ENCODE measurements at regions not wholly inside any gene's neighbourhood (a gene's known extent, or its start where the extent isn't known, plus 50 kb on each side); places are given as distances from the start of the nearest gene placed in this dataset.
"Not testable (repeated sequence)": the region's sequence is repeated elsewhere in the genome, so short reads cannot be mapped to it uniquely, and the experiment has no call there.

DNA sequence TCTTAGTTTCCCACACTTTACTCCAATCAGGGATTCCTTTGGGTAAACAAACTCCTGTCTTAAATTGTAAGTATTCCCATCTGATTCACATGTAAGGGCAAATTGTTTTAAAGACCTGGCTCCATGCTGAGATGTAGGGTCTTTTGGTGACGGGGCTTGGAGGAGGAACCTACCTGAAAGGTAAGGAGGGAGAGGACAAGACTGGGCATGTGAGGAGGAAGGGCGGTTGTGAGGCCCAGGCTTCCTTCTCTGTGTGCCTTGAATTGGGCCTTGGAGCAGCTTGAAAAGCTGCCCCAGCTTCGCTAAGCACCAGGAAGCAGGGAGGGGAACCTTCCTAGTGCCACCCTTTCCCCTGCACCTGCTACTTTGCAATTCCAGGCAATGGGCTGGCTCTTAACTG lies 86.8 kb downstream of the C9orf152 start:
- DNase-seq (ENCODE audit: low read depth, low spot score): no peak

DNA sequence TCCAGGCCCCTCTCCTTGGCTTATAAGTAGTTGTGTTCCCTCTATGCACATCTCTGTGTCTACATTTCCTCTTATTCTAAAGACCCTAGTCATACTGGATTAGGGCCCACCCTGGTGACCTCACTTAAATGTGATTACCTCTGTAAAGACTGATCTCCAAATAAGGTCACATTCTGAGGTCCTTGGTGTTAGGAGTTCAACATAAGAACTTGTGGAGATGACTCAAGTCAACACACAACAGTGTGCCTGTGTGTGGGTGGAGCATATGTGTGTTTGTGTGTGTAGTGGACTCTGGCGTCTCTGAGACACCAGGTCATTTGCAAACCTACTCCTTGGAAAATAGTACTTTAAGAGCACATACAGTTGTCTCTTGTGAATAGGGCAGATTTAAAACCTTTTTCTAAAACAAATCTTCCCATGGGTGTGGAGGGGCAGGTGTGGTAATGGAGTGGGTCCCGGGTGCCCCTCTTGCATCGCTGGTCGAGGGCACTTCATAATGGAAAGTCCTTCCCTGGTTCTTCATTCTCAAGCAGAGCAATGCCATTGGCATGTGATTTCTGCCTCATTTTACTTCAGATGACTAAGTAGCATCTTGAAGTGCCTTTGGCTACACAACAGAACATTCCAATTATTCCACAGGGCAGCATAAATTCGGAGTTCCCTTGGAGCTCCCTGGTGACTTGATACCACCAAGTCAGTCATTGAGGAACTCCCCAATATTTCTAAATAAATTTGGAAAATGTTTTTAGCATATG lies 84.4 kb downstream of the C9orf152 start:
- no peak for DNase-seq (ENCODE audit: low read depth, low spot score)

DNA sequence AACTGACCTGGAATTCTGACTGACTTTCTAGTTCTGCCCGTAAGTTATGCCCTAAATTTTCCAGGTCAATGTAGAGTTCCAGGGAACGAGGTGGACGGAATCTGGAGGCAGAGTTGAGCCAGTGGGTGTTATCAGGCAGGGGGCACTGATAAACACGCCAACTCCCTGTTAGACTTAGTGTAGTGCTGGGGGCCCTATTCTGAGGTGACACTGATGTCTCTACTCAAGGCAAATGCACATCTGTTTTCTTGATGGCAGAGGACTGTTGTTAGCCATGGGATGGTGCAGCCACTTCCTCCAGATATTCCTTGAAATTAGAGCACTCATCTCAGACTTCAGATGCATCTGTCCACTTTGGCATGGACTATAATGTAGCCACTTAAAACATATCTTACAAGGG lies 83.5 kb downstream of the C9orf152 start:
- no peak for DNase-seq (ENCODE audit: low read depth, low spot score)

DNA sequence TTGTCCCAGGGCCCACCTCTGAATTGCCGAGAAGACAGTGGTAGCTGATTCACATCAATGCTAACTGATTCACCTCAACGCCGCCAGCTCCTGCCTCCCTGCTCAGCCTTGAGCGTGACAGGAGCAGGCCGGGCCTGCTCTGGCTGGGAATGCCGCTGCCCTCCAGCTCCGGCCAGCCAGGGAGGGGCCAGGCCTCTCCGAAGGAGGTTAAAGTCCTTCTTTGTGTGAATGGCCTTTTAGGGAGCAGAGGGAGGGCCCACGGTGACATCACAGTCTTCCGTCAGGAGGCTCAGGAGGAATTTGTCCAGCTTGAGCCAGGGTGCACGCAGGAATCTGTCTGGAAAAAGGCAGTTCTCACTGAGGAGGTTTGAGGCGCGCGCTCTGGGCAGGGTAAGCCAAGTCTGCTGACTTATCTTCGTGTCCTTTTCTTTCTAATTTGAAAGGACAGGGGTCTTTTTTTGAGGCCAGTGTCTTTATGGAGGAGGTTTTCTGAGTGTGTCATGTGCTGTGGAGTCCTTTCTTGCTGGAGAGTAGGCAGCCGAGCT lies 82.7 kb downstream of the C9orf152 start:
- DNase-seq (ENCODE audit: low read depth, low spot score): peak; percentile 70

DNA sequence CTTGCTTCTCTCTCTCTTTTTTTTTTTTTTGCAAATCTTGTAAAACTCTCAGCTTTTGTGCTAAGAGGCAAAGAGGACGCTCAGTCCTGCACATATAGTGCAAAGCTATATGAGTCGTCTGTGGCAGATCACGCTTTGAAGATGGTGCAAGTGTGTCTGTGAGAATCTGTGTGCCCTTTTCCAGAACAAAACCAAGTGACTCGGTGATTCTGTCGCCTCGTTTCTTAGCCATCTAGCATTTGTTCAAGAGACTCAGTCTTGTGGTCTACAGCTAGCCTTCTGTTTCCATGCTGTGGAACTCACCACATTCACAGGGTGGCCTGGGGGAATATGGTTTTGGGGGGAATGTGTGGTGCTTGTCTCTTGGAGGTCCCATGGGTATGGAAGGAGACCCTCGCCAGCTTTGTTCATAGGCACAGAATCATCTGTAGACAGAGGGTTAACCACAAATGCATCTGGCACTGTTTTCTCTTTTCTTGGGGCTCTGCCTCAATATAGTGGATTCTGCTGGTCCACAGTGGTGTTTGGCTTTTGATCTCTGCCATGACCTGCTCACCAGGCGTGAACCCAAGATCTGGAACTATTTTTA lies 82.1 kb downstream of the C9orf152 start:
- no peak for DNase-seq (ENCODE audit: low read depth, low spot score)

DNA sequence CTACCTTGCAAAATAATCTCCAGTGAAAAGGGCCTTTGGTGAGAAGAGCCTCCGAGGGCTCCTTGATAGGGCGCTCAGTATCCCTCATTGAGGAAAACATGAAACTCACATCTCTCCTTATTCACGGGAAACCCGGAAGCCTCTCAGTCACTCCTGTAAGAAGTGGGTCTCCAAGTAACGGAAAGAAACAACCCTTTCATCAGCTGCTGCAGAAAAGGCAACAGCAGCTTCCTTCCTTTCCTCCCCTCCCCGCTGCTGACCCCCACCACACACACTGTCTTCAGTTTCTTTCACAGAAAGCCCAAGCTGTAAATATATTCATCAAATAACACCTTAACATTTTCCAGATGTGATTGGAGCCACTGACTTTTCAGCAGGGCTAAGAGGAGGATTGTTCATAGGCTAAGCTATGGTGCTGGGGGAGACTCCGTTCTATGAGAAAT lies 81.4 kb downstream of the C9orf152 start:
- no peak for DNase-seq (ENCODE audit: low read depth, low spot score)

DNA sequence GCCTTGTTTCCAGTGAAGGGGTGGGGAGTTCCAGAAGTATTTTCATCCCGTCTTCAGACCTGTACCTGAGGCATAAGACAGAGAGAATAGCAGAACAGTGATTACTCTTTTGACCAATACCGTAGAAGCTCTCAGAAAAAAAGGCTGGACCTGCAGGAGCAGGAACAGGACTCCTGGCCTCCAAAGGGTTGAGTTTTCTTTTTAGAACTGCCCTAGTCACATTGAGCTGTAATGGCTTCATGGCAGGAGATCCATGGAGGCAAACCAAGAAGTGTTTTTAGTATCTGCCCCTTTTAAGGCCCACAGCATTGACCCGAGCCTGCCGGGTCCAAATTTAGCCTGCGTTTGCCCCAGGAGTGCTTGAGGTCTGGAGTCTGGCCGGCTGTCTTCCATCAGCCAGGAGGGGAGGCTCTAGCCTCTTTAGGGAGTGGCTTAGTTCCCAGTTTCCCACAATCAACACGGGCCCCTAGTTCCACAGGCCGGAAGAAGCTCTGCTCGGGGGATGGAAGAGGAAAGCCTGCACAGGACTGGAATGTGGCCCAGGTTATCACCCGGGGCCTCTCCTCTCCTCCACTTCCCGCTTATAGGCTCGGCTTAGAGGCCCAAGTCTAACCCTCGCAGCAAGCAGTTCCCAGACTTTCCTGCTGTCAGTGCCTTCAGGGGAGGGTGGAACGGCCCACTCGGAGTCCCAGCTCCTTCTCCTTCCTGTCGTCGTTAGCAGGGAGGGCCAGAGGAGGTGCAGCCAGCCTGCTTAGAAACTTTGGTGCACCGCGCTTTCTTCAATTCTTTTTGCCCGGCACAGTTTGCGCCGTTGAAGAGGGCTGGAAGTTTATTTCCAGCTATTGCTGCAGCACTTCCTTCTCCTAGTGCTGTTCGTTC lies 80.7 kb downstream of the C9orf152 start:
- DNase-seq (ENCODE audit: low read depth, low spot score): no peak

DNA sequence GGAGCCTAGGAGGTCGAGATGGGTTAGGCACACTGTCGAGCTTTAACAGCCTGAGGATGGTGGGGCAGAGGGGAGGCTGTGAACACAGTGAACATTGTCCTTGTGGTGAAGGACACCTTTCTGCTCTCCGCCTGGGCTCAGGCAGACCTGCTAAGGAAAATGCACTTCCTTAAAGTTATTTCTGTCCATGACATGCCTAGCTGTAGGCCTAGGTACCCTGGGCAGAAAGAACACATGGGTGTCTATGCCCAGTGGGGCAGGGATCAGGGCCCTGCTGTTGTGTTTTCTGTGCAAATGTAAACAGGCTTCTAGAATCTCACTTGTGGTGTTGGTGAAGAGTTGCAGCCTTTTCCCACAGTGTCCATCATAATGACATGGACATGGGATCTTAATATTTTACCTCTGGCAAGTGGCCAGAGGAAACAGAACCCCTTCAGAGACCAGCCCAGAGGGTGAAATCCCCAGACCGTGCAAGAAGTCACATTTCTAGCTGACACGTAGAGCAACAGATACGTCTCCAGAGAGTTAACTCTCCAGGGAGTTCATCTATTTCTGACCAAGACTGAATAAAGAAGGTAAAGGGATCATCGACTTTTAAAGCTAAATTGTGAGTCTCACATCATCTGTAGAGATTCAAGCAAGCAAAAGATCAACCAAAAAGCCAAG lies 79.2 kb downstream of the C9orf152 start:
- DNase-seq (ENCODE audit: low read depth, low spot score): no peak

DNA sequence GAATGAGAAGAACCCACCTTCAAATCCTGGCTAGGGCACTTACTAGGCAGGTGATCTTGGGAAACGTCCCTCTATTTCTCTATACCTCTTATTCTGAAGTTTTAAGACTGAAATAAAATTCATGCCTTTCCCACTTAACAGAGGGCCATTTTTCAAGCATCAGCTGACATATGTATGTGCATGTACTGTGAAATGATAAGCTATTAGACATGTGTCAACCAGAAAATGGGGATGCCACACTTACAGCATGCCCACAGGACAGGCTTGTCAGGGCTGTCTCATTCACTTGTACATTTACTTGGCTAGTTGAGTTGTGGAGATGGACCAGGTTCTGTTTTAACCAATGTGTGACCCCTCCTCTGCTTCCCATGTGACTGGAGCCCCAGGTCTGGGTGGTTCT lies 78.5 kb downstream of the C9orf152 start:
- no peak for DNase-seq (ENCODE audit: low read depth, low spot score)

DNA sequence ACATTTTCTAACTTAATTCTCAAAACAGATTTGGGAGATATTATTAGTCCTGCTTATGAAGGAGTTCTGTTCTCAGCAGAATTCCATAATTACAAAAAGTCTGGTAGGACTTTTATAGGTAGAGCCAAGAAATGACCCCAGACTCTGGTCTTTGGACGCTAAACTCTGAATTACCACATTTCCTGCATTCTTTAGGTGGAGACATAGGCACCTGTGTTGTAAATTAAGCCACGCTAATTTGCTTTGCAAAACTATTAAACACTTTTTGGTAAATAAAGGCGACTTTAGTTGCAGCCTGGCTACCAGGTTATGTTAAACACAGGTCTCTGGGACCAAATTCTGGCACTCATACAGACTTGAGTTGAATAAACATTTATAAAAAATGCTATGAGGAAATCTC lies 77.7 kb downstream of the C9orf152 start:
- no peak for DNase-seq (ENCODE audit: low read depth, low spot score)

DNA sequence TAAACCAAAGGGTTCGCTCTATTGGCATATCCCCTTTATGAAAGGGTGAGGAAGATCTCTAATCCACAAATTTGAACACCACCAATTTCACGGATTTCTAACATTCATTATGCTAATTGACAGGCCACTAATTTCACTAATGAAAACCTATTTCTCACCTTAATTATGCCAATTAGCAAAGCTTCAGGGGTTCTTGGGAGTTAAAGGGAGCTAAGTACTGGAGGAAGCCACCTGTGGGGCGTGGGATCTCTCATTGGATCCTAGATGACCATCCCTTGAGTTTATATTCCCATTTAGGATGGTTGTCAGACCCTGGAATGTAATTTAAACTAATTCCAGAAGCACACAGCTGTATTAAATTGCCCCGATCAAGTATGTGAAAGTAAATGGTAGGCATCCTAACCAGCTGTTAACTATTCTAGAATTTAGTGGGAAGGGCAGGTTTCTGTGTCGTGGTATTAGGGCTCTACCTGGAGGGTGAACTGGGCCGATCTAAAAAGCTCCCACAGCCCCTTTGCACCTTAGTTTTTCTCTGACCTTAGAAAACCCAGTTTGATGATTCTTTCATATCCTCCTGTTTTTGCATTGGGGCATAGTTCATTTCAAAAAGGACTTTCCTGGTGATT lies 77.1 kb downstream of the C9orf152 start:
- no peak for DNase-seq (ENCODE audit: low read depth, low spot score)

DNA sequence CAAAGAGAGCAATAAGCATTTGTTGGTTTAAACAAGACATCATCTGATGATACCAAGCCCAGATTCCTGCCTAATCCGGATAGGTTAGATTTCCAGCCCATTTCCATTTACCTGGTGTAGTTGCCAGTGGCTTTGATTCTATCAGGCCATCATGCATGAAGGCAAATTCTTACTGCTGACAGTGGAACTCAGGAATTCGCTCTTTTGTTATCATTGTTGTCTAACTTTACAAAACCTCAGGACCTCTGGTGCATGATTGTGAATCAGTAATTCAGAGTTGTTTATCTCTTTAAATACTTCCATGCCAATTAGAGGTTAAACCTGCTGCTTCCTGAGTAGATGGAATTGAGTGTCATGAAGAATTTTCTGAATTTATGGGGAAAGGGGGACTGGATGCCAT lies 76.5 kb downstream of the C9orf152 start:
- no peak for DNase-seq (ENCODE audit: low read depth, low spot score)

DNA sequence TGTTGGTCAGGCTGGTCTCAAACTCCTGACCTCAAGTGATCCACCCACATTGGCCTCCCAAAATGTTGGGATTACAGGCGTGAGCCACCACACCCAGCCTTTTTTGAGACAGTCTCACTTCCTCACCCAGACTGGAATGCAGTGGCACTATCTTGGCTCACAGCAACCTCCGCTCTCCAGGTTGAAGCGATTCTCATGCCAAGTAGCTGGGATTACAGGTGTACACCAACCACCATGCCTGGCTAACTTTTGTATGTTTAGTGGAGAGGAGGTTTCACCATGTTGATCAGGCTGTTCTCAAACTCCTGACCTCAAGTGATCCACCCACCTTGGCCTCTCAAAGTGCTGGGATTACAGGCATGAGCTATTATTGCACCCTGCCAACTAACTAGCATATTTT lies 75.4 kb downstream of the C9orf152 start:
- not testable (repeated sequence) for DNase-seq (ENCODE audit: low read depth, low spot score)

DNA sequence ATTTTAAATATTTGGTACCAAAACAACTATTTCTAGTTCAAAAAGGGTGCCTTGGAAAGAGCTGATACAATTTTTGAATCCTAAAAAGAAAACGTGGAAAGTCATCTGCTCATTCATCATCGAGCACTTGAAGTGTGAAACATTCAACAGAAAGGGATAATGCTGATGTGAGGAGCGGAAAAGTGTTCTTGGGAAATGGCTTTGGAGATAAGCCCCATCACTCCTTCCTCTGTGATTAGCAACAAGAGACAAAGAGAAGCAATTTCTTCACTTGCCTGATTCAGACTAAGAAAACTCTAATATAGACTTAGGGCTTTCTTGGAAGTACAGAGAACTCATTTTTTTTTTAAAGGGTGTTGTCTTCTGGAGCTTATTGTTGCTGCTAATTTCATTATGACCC lies 74.9 kb downstream of the C9orf152 start:
- no peak for DNase-seq (ENCODE audit: low read depth, low spot score)

DNA sequence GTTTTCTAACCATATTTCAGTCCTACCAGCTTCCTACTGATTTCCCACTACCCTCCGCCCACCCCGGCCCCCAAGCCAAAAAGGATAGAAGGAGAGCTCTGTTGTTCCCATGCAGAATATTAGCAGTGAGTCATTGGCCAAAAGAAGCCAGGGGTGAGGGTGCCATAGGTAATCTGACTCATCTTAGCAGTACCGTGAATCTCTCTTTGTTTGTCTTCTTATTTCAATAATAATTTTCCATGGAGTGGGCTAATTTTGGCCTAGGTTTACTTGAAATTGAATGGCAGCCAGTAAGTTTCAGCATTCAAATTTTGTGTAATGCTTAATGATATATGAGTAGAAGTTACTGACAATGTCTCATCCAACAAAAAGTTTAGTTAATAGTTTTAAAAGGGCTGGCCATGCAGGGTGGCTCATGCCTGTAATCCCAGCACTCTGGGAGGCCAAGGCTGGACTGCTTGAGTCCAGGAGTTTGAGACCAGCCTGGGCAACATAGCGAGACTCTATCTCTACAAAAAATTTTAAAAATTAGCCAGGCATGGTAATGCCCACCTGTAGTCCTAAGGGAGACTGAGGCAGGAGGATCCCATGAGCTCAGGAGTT lies 74.2 kb downstream of the C9orf152 start:
- no peak for DNase-seq (ENCODE audit: low read depth, low spot score)

DNA sequence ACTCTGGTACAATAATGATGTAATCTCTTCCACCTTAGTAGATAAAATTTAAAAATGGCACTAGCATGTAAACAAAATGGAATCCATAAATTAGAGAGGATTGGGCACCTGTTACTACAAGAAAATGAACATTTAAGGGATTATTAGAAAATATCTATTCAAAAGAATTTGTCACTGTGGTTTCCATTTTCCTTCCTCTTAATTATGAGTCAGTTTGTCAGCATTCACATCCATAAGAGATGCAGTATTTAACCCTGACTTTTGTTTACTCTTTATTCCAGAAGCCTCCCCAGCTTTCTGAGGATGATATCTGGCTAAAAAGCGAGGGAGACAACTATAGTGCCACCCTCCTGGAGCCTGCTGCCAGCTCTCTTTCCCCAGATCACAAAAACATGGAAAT lies 72.1 kb downstream of the C9orf152 start:
- no peak for DNase-seq (ENCODE audit: low read depth, low spot score)

DNA sequence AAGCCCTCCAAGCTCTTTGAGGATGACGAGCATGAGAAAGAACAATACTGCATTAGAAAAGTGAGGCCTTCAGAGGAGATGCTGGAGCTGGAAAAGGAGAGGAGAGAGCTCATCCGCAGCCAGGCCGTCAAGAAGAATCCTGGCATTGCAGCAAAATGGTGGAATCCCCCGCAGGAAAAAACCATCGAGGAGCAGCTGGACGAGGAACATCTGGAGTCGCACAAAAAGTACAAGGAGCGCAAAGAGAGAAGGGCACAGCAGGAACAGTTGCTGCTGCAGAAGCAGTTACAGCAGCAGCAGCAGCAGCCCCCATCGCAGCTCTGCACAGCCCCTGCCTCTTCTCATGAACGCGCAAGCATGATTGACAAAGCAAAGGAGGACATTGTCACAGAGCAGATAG lies 71.2 kb downstream of the C9orf152 start:
- DNase-seq (ENCODE audit: low read depth, low spot score): no peak

DNA sequence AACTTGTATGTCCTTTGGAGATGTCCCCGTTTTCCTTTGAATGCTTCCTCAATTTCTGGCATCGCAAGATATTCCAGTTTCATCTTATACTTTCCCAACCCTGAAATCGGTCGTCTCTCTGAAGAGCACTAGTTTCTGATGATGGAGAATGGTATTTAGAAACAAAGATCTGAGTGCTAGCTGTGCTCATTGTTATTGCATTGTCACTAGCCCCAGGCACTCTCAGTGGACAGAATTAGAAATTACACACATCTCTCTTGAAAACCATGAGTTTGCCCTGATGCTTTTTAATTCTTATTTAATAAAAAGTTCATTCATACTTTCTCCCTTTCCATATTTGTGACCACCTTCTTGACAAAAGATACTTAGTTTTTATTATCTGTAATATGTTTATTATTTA lies 67.7 kb downstream of the C9orf152 start:
- no peak for DNase-seq (ENCODE audit: low read depth, low spot score)

DNA sequence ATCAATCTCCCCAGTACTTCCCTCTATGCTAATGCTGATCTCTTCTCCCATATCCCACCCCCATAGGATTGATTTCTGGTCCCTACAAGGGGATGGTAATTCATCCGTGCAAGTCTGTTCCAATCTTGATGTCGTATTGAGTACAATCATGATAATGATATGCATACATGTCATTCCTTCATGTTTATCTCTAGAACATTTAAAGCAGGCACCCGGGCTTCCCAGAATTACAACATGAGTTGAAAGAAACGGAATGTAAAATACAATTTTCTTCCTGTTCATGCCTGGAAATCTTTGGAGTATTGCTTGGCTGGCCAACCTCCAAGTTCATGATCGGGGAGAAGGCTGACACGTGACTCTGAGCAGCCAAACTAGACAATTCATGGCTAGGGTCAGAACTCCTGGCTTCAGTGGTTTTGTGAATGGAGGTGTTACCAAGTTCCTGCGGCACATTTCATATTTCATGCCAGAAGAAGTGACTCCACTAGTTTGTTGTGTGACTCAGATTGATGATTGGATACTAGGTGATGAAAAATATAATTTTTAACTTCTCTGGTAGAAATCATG lies 66.6 kb downstream of the C9orf152 start:
- DNase-seq (ENCODE audit: low read depth, low spot score): no peak

DNA sequence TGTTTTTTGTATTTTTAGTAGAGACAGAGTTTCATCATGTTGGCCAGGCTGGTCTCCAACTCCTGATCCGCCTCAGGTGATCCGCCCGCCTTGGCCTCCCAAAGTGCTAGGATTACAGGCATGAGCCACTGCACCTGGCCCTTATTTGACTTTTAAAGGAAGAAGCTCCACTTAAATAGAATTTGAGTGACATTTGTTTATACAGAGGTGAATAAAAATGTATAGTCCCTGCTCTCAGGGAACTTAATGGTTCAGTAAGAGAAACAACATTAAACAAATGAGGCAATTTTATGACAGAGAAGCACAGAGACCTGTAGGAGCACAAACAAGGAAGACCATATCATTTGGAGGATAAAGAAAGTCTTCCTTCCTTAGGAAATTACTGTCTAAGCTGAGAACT lies 65.7 kb downstream of the C9orf152 start:
- DNase-seq (ENCODE audit: low read depth, low spot score): no peak
